ENCODE measurements at regions not wholly inside any gene's neighbourhood (a gene's known extent, or its start where the extent isn't known, plus 50 kb on each side); places are given as distances from the start of the nearest gene placed in this dataset.

DNA sequence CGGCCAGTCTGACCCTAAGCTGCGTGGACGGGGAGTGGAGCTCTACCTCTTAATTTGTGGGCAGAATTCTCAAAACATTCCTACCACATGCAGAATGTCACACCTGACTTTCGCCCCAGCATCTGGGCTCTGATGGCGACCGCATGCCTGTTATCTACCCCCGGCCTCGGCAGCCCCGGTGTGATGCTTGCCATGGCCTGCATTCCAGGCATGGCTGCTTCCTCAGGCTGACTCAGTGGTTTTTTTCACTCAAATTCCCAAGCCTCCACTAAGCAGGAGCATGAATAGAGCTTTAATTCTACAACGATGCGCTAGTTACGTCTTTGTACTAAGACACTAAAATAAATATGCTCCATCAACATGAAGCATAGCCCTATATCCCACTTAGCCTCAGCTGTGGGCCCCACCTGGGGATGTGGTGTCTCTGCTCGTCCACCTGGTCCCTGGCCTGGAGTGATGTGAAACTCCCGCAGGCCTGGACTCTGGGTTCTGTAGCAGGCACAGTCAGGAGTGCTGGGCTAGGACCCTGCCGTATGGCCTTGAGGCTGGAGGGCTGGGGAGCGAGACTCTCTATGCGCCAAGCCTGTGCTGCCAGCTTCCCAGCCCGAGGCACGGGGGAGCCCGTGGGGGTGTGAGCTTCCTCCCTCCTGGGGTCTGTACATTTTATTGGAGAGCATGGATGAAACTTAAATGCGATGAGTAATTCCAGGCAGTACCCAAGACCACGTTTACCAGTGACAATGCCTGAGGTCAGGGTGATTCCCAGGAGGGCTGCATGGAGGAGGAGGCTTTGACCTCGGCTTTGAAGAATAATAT is 153.2 kb downstream of the CTTN start:
- no peaks in the 10 kb centered on the region for H3K9me3 ChIP-seq
- ChIA-PET CTCF (interaction anchor here (0.6 kb wide), 1 partner anchor 1880 kb away, joined by 3 read pairs; no protein-coding TSS in a partner anchor), POLR2A (no interaction called here)
- H3K27me3 ChIP-seq (ENCODE audit: insufficient read depth): no peaks in the 10 kb centered on the region
- no peak overlapping the region for H3K4me2 ChIP-seq
- H3K36me3 ChIP-seq (replicated peaks in 1 of 2; ENCODE audit: control insufficient read depth in 1 of 2, insufficient read depth in 2 of 2, low read length in 1 of 2): no peaks in the 10 kb centered on the region
- H3K79me2 ChIP-seq (ENCODE audit: insufficient read depth): no peaks in the 10 kb centered on the region
- no peaks in the 10 kb centered on the region for H3K9me2 ChIP-seq
- peaks cover 0 to 19% of the 10 kb centered on the region in 2 experiments; a peak in 2 of 4 replicates for H3K4me1 ChIP-seq (ENCODE audit: control insufficient read depth in 1 of 2, insufficient read depth in 2 of 2, low read depth in 1 of 2, low read length in 1 of 2)
- TF ChIP-seq, protein P1, sequence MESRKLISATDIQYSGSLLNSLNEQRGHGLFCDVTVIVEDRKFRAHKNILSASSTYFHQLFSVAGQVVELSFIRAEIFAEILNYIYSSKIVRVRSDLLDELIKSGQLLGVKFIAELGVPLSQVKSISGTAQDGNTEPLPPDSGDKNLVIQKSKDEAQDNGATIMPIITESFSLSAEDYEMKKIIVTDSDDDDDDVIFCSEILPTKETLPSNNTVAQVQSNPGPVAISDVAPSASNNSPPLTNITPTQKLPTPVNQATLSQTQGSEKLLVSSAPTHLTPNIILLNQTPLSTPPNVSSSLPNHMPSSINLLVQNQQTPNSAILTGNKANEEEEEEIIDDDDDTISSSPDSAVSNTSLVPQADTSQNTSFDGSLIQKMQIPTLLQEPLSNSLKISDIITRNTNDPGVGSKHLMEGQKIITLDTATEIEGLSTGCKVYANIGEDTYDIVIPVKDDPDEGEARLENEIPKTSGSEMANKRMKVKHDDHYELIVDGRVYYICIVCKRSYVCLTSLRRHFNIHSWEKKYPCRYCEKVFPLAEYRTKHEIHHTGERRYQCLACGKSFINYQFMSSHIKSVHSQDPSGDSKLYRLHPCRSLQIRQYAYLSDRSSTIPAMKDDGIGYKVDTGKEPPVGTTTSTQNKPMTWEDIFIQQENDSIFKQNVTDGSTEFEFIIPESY (IDR thresholded peaks at IDR 0.05; ENCODE audit: borderline replicate concordance, low read depth): no peak
- TF ChIP-seq RAD21 (IDR thresholded peaks at IDR 0.05; ENCODE audit: low read length) (no peak), FOXM1 (IDR thresholded peaks at IDR 0.05; ENCODE audit: low read depth) (no peak), TCF12 (IDR thresholded peaks at IDR 0.05) (no peak), RCOR1 (IDR thresholded peaks at IDR 0.05; ENCODE audit: low read length) (no peak), FOXJ3 (CRISPR knock-in tag; IDR thresholded peaks at IDR 0.05) (no peak), RFX5 (IDR thresholded peaks at IDR 0.05; ENCODE audit: low read length) (no peak), EP300 (IDR thresholded peaks at IDR 0.05; ENCODE audit: borderline replicate concordance in 1 of 2, low read depth in 1 of 2, low read length in 1 of 2) (no peak), MXI1 (IDR thresholded peaks at IDR 0.05; ENCODE audit: low read depth, low read length) (no peak), TEAD4 (IDR thresholded peaks at IDR 0.05; ENCODE audit: borderline replicate concordance, insufficient read depth) (no peak), JUND (IDR thresholded peaks at IDR 0.05) (no peak), ELF1 (IDR thresholded peaks at IDR 0.05) (no peak), SIN3A (IDR thresholded peaks at IDR 0.05; ENCODE audit: borderline replicate concordance, low read depth, low read length) (no peak), GABPA (IDR thresholded peaks at IDR 0.05; ENCODE audit: low read depth) (no peak)
- TF ChIP-seq, protein P2, sequence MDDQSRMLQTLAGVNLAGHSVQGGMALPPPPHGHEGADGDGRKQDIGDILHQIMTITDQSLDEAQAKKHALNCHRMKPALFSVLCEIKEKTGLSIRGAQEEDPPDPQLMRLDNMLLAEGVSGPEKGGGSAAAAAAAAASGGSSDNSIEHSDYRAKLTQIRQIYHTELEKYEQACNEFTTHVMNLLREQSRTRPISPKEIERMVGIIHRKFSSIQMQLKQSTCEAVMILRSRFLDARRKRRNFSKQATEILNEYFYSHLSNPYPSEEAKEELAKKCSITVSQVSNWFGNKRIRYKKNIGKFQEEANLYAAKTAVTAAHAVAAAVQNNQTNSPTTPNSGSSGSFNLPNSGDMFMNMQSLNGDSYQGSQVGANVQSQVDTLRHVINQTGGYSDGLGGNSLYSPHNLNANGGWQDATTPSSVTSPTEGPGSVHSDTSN (IDR thresholded peaks at IDR 0.05): no peak
- TF ChIP-seq, protein P3, sequence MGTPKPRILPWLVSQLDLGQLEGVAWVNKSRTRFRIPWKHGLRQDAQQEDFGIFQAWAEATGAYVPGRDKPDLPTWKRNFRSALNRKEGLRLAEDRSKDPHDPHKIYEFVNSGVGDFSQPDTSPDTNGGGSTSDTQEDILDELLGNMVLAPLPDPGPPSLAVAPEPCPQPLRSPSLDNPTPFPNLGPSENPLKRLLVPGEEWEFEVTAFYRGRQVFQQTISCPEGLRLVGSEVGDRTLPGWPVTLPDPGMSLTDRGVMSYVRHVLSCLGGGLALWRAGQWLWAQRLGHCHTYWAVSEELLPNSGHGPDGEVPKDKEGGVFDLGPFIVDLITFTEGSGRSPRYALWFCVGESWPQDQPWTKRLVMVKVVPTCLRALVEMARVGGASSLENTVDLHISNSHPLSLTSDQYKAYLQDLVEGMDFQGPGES (IDR thresholded peaks at IDR 0.05; ENCODE audit: low read depth, low read length): no peak
- TF ChIP-seq, protein P4, sequence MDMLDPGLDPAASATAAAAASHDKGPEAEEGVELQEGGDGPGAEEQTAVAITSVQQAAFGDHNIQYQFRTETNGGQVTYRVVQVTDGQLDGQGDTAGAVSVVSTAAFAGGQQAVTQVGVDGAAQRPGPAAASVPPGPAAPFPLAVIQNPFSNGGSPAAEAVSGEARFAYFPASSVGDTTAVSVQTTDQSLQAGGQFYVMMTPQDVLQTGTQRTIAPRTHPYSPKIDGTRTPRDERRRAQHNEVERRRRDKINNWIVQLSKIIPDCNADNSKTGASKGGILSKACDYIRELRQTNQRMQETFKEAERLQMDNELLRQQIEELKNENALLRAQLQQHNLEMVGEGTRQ (IDR thresholded peaks at IDR 0.05; ENCODE audit: borderline replicate concordance, low read depth, low read length): no peak
- WGBS (ENCODE audit: low lambda C conversion rate): 57% methylated on average over 17 of the region's 23 CpGs
- H2AFZ ChIP-seq (ENCODE audit: low read depth): no peak overlapping the region
- no peak overlapping the region for H3K27ac ChIP-seq (ENCODE audit: low read depth in 2 of 2, low read length in 1 of 2)
- no peak overlapping the region for H3K4me3 ChIP-seq (ENCODE audit: low read depth in 2 of 2, low read length in 1 of 2)
- DNase-seq: no peak
- H3K9ac ChIP-seq: no peak overlapping the region
- no peaks in the 10 kb centered on the region for H3F3A ChIP-seq (replicated peaks; ENCODE audit: insufficient read depth)
- H4K20me1 ChIP-seq (ENCODE audit: insufficient read depth): no peaks in the 10 kb centered on the region

Measured in SK-N-SH (cell line).